ENCODE measurements at regions not wholly inside any gene's neighbourhood (a gene's known extent, or its start where the extent isn't known, plus 50 kb on each side); places are given as distances from the start of the nearest gene placed in this dataset.

DNA sequence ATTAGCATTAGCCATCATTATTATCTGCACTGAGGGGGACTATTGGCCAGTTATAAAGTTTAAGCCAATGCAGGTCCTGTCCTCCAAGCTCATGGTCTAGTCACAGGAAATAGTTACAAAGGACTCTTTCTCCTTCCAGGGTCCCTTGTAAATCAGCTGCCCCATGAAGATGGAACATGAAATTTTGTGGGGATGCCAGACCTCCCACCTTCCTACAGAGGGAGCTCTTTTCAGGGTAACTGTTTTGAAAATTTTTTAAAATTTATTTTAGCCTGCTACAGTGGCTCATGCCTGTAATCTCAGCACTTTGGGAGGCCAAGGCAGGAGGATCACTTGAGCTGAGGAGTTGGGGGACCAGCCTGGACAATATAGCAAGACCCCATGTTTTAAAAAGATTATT lies 124.4 kb upstream of the SLC34A2 start:
- DNase-seq = no peak

DNA sequence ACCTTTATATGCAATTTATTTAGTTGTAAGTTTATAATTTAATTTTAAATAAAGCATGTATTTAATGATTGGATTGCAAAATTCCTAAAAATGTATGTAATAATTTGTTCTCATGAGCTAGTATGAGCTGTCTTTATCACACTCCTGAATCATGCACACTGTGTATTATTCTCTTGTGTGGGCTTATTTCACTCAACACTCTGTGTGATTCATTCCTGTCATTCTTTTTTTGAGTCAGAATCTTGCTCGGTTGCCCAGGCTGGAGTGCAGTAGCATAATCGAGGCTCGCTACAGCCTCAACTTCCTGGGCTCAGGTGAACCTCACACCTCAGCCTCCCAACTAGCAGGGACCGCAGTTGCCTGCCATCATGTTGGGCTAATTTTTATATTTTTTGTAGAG lies 123.1 kb upstream of the SLC34A2 start:
- DNase-seq = no peak

DNA sequence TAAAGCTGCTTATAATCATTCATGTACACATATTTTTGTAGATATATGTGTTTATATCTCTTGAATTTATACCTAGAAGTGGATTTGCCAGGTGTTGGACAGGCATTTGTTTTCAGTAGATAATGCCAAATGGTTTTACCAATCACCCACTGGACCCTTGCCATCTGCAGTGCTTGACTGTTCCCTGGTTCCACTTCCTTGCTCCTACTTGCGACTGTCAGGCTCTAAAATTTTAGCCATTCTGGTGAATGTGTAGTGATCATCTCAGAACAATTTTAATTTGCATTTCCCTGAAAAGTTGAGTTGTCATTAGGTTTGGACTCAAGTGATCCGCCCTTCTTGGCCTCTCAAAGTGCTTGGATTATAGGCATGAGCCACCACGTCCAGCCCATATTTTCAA lies 122.4 kb upstream of the SLC34A2 start:
- DNase-seq = no peak

DNA sequence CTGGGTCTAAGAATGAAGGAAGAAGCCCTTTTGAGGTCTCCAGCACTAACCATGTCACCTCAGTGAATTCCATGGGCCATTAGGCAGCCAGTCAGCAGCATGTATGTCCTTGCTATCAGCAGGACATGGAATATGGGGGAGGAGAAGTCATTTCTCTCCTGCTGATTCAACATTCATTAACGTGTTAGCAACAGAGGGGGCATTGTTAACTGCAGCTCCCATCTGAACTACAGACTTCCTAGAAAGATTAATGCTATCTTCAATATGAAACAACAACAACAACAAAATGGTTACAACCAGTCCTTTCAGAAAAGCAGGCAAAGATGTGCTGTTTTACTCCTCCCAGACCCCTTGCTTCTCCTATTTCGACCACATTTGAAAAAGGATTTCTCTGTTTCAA lies 120.4 kb upstream of the SLC34A2 start:
- no peak for DNase-seq

DNA sequence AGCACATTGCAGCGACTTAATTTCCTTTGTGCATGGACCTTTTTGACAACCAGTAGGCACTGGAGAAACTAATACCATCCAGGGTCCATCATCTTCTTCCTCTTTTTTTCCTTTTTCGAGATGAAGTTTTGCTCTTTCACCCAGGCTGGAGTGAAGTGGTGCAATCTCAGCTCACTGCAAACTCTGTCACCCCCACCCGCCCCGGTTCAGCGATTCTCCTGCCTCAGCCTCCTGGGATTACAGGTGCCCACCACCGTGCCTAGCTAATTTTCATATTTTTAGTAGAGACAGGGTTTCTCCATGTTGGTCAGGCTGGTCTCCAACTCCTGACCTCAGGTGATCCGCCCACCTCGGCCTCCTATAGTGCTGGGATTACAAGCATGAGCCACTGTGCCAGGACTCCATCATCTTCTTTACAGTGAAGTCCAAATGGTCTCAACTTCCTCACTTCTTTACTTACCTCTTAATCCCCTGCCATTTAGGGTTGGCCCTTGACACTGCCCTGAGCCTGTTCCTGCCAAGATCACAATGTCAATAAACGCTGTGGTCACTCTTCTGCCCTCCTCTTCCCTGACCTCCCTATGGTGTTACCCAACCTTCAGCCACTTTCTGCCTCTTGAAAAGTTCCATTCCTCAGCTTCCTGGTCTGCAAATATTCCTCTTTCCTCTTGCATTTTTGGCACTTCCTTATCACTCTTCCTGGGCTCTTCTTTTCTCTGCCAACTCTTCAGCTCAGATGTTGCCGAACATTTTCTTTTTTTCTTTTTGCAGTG lies 119.8 kb upstream of the SLC34A2 start:
- DNase-seq = no peak

DNA sequence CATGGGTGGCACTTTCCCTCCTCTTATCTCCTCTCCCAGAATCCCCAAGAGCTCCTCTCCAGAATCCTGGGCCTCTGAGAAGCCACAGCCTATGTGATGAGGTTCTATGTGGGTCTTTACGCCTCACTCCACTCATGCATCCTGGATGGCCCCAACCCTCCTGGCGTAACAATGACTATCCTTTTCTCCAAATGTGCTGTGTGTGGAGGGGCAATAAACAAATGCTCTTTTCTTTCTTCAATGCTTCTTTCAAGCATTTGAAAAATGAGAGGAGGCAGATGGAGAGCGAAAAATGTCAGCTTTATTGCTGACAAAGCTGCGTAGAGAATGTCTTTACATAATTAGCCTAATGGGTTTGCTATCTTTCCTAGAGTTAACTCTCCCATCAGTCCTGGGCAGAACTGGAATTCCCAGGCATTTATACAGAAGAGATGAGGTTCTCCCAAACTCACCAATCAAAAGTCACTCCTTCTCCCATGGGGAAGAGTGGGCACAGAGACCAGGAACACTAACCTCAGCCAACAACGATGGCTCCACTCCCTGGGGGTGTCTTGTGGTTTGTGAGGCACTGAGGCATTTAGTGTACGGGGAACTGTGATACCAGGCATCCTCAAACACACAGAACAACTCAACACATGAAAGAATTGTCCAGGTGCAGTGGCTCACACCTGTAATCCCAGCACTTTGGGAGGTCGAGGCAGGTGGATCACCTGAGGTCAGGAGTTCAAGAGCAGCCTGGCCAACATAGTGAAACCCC lies 118.9 kb upstream of the SLC34A2 start:
- DNase-seq = no peak

DNA sequence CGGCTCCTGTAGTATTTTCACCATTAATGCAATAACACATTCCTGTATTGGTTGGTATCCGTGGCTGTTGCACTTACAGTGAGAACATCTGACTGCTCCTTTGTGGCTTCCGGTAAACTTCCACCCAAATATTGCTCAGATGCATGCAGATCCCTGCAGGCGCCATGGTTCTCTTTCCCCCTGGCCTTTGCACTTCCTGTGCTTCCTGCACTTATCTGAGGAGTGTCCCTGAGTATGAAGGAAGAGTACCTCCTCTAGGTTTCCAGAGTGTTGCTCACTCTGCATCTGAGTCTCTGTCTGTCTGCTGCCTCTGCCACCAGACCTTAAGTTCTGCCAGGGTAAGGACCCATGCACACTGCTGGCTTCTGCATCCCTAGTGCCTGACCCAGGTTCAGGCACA lies 117.2 kb upstream of the SLC34A2 start:
- no peak for DNase-seq

DNA sequence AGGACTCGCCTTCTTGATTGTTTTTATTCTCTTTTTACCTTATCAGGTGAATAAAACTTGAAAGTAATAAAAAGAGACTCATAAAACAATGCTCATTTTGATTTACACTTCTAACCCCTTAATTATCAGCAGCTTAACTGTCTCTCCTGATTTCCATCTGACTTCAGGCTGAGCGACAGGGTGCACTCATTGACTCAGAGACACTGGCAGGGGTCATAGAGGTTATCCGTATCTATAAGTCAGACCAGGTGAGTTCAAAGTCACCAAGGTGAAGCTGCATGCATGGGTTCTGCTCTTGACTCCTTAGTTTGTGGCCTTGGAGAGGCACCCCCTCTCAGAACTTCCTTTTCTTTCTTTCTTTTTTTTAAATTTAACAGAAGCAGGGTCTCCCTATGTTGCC lies 116.4 kb upstream of the SLC34A2 start:
- no peak for DNase-seq

DNA sequence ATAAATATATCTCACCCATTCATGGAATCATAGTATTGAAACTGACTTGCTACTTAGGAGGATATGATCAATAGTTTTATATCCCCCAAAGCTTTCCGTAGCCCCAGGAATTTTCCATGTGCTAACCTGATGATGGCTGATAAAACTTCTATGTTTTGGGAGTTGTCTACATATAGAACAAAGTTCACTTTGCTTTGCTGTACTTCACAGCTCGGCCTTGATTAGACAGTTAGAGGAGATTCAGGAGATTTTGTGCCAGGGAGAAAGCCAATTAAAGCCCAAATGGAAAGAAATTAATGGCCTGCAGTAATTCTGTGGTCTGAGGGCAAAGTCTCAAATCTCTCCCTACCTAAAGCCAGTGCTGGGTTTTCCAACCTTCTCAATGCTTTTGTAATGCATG lies 114.9 kb upstream of the SLC34A2 start:
- DNase-seq = no peak

DNA sequence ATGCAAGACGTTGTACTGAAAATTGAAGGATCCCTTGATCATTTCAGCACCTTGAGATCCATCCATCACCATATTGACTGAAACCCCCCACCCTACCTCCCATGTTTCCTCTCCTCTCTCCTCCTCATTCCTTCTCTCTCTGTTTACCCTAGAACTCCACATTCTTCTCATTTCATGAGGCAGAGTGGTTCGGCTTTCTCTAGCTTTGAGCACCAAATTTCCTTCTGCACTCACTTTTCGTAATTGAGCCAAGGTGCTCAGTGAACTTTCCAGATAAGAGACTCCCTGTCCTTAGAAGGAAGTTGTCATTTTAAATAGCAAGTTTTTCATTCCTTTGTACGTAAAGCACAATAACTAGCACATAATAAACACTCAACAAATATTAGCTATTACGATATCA lies 108.3 kb upstream of the SLC34A2 start:
- DNase-seq = no peak

DNA sequence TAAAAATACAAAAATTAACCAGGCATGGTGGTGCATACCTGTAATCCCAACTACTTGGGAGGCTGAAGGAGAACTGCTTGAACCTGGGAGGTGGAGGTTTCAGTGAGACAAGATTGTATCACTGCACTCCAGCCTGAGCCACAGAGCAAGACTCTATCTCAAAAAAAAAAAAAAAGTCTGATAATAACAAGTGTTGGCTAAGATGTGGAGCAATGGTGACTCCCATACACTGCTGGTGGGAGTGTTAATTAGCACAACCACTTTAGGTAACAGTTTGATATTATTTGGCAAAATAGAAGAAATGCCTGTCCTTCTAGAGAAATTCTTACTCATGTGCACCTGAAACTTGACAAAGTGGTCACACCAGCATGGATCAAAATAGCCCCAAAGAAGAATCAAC lies 106.2 kb upstream of the SLC34A2 start:
- no peak for DNase-seq

DNA sequence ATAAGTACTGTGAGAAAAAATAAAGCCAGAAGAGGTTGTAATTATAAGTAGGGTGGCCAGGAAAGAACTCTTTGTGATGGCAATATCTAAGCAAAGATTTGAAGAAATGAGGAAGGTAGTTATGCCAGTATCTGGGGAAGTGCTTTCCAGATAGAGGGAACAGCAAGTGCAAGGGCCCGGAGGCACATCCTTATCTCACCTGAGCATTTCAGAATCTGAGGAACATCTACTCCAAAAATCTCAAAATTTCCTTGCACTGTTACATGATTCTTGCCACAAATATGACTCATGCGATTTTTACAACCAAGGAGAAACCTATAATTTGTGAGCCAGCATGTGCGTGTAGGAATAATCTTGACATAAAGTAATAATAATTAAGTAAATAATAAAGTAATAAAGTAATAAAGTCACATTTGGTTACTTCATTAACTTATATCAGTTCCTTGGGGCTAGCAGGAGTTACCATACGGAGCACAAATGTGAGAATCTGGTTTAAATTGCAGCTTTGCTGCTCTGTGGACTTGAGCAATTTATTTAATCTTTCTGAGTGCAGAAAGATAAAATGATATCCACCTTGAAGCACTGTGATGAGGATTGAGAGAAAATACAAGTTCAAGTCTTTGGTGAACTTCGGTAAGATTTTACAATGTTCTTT lies 105.1 kb upstream of the SLC34A2 start:
- DNase-seq = no peak

DNA sequence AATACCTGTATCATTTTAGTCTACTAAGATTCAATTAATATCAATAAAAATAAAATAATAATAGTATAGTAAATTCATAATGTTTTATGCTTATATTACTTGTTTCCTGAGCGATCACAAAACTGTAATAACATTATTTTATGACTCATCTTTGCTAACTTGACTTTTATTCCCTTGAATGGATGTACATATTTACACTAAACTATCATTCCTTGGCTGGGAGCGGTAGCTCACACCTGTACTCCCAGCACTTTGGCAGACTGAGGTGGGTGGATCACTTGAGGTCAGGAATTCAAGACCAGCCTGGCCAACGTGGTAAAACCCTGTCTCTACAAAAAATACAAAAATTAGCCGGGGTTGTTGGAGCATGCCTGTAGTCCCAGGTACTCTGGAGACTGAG lies 104.0 kb upstream of the SLC34A2 start:
- DNase-seq = no peak

DNA sequence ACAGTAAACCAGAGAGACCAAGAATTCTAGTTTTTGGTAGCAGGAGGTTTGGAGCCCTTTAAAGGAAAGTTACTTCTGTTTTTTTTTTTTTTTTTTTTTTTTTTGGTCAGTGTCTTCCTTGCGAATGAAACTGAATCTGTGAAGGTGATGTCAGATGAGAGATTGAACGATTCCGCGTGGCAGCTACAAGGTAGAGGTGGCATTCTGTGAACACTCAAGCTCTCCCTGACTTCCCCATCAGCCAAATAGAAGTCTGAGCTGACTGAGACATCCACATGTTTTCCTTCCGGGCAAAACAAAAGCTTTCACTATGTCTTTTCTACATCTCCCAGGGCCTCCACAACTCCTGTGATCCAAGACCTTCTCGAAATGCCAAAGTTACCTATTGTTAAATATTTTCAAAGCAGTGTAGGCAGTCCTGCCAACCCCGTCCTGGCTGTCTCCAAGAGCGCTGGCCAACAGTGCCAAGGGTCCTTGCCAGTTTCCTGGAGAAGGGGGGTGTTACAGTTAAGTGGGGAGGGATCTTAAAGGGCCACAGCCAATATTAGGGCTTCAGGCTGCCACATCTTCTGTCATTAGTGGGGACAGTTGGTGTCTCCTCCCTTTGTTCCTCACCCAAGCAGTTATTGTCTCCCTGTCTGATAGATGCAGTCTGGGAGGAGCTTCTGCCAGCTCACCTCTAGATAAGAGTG lies 102.9 kb upstream of the SLC34A2 start:
- no peak for DNase-seq

DNA sequence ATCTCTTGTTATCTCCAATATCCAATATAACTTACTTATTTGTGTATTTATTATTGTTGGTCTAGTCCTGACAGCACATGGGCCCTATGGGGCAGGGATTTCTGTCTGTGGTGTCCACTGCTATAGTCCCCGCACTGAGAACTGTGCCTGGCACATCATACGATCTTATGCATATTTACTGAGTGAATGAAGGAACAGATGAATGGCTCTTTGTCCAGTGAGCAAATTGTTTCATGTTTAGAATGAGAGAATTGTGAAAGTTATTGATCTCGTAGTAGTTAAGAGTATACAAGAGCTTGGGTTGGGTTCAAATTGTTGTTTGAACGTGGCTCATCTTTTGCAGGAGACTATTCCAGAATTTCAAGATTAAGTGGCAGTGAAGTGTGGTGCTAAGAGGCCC lies 96.1 kb upstream of the SLC34A2 start:
- DNase-seq = no peak

DNA sequence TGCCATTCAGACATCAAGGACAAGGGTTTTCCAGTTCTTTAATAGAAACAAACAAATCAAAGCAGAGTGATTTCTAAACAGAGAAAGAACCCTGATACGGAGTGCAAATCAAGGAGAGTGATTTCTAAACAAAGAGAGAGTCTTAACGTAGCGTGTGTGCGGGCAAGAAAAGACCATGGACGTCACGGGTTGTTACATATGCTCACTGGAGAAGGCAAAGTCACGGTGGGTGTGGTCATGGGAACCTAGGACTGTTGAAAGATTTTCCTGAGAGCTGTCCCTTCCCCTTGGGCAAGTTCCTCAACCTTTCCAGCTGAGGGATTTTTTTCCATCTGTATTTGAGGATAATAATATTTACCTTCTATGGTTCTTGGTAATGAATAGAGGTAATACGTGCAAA lies 95.0 kb upstream of the SLC34A2 start:
- no peak for DNase-seq

DNA sequence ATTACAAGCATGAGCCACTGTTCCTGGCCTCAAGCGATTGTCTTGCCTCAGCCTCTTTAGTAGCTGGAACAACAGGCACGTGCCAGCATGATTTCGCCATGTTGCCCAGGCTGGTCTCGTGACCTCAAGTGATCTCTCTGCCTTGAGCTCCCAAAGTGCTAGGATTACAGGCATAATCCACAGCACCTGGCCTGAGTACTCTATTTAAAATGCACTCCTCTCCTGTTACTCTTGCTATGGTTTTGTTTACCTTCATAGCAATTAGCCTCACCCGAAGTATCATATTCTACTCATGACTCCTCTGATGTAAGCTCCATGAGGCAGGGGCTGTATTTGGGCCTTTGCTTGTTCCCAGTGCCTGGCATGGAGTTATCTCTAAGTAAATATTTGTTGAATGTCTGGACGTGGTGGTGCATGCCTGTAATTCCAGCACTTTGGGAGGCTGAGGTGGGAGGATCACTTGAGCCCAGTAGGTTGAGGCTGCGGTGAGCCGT lies 92.5 kb upstream of the SLC34A2 start:
- DNase-seq = peak; percentile 4

DNA sequence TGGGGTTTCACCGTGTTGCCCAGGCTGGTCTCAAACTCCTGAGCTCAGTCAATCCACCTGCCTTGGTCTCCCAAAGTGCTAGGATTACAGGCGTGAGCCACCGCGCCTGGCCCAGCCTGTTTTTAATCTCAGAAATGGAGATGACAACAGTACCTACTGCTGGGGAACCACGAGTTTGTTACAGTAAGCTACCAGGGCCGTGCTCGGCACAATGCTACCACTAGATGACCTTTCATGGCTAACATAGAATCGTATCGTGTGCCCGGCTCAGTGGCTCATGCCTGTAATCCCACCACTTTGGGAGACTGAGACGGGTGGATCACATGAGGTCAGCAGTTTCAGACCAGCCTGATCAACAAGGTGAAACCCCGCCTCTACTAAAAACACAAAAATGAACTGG lies 90.8 kb upstream of the SLC34A2 start:
- no peak for DNase-seq

DNA sequence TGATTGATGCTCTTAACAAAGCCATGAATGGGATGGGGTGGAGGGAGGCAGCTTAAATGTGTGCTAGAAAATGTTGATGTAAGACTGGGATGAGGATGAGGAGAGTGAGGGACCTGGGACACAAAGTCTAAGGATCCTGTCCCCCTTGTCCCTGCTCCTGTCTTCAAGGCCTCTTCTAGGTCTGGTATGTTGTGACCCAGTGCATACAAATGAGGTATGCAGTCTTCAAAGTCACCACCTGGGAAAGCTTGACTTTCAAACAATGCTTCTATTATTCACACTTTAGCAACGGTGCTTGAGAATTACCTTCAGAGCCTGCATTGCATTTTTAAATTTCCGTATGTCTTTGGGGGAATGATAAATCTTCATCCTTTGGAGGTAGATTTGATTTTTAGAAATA lies 88.4 kb upstream of the SLC34A2 start:
- no peak for DNase-seq

DNA sequence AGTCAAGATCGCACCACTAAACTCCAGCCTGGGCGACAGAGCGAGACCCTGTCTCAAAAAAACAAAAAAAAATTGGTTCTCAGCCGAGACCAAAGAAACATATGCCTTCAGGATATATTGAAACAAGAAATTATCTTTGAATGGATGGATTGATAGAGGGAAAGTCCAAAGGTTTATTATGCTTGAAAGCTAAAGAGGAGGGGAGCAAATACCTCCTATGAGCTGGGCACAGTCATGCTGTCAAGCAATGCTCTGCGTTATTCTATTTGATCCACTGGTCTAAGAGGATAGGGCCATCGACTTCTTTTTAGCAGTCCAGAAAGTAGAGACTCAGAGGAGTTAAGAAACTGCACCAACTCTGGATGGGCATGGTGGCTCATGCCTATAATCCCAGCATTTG lies 85.9 kb upstream of the SLC34A2 start:
- DNase-seq = no peak

DNA sequence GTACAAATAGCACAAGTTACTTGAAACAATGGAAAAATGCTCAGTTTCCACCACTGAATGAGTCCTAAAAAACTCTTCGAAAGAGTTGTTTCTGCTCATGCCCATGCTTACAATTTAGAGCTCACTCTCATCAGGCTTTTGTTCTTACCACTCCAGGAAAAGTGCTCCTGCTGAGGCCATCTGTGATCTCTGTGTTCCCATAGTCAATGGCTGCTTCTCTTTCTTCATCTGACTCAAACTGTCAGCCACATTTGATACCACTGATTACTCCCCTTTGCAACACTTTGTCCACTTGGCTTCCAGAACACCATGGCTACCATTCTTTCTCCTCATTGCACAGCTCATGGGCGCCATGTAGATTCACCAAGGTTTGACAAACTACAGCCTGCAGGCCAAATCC lies 80.0 kb upstream of the SLC34A2 start:
- no peak for DNase-seq

DNA sequence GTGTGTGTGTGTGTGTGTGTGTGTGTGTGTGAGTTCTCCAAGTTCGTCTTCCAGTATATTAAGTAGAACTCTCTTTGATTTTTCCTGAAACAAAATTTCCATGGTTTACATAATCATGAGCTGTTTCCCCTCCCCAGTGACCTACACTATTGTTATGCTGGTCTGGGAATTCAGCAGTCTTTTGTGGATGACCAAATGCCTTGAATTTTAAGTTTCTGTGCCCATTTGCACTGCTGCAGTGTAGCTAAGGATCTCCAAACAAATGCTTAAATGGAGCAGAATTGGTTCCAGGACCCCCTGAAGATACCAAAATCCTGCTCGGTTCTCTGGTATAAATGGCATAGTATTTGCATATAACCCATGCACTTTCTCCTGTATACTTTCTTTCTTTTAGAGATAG lies 77.2 kb upstream of the SLC34A2 start:
- no peak for DNase-seq
